LNCaP clone FGC (cell line): ENCODE measurements at regions not wholly inside any gene's neighbourhood (a gene's known extent, or its start where the extent isn't known, plus 50 kb on each side); places are given as distances from the start of the nearest gene placed in this dataset.

Experiments
- DNase-seq: peaks from one replicate; pipeline ENCODE4 v3.0.0-alpha.2; 2011; ENCODE audit warnings: low read depth
- H3K4me3 ChIP-seq: 2 replicates; pipeline ENCODE4 v1.5.1; 2011; ENCODE audit warnings: mild to moderate bottlenecking, low read depth, low read length, control low read depth
- CTCF ChIP-seq: IDR thresholded peaks from 2 replicates; pipeline ENCODE4 v1.5.1; 2012; ENCODE audit warnings: mild to moderate bottlenecking; ENCODE audit not compliant: control insufficient read depth, insufficient read depth; ENCODE audit errors: extremely low read depth

GRCh38 chrX:35722128-35722527, 76.0 kb upstream of the MAGEB16 start:
- no peak overlapping the region for H3K4me3 ChIP-seq
- no peak for TF ChIP-seq CTCF

GRCh38 chrX:35726176-35726575, 72.0 kb upstream of the MAGEB16 start:
- DNase-seq = peak; percentile 11
- peak; percentile 33 for TF ChIP-seq CTCF

More at GRCh38 chrX:35722128-35722527, 76.0 kb upstream of the MAGEB16 start:
- DNase-seq = no peak

GRCh38 chrX:35728481-35728880, 69.7 kb upstream of the MAGEB16 start:
- DNase-seq = no peak
- no peak for TF ChIP-seq CTCF
- H3K4me3 ChIP-seq = no peak overlapping the region

More at GRCh38 chrX:35726176-35726575, 72.0 kb upstream of the MAGEB16 start:
- no peak overlapping the region for H3K4me3 ChIP-seq

GRCh38 chrX:35733879-35734278, 64.3 kb upstream of the MAGEB16 start:
- no peak for TF ChIP-seq CTCF
- no peak for DNase-seq
- no peak overlapping the region for H3K4me3 ChIP-seq

- no peak for TF ChIP-seq CTCF
- no peak overlapping the region for H3K4me3 ChIP-seq
- DNase-seq = no peak
These were observed 57.0 kb upstream of the MAGEB16 start for GRCh38 chrX:35741142-35741541.

- DNase-seq = no peak
- no peak overlapping the region for H3K4me3 ChIP-seq
- no peak for TF ChIP-seq CTCF
These were observed 54.8 kb upstream of the MAGEB16 start for GRCh38 chrX:35743331-35743730.
